Lower leg skin (tissue), 4 donors: ENCODE measurements at regions not wholly inside any gene's neighbourhood (a gene's known extent, or its start where the extent isn't known, plus 50 kb on each side); places are given as distances from the start of the nearest gene placed in this dataset.
"Not testable (repeated sequence)": the region's sequence is repeated elsewhere in the genome, so short reads cannot be mapped to it uniquely, and the experiment has no call there.

Source experiments
- DNase-seq, 2 donors: peaks; one replicate each; pipeline ENCODE4 v3.0.0-alpha.2; 2019; ENCODE audit warnings: low spot score in 2 of 2
- H3K4me3 ChIP-seq: fragments of 200-600 bp; sonication (generic); 2 replicates; pipeline ENCODE4 v1.5.1; 2017; ENCODE audit warnings: mild to moderate bottlenecking, low read depth; ENCODE audit not compliant: poor library complexity, severe bottlenecking
- POLR2A ChIP-seq, 2 donors: fragments of 450-650 bp; IDR thresholded peaks; one replicate each; pipeline ENCODE4 v1.6.1; 2016 to 2017; ENCODE audit warnings: antibody characterized with exemption in 2 of 2, mild to moderate bottlenecking in 1 of 2, moderate library complexity in 1 of 2
- WGBS, 2 donors: methylation state at CpG; one replicate each; pipeline ENCODE4 v1.1.5; 2018; 5-methylcytosine and 5-hydroxymethylcytosine counted together
- intact Hi-C: fragments of 100-400 bp; cut with DNase I; formaldehyde crosslinking; loops from one replicate; pipeline ENCODE4 v1.15.0; 2023; ENCODE audit warnings: low total_unique reads
- TF ChIP-seq, protein P1 (sequence below), 3 donors: fragments of 450-650 bp; IDR thresholded peaks; one replicate each; pipeline ENCODE4 v1.5.1; 2016; ENCODE audit warnings: antibody characterized with exemption in 3 of 3, mild to moderate bottlenecking in 3 of 3, moderate library complexity in 2 of 3

DNA sequence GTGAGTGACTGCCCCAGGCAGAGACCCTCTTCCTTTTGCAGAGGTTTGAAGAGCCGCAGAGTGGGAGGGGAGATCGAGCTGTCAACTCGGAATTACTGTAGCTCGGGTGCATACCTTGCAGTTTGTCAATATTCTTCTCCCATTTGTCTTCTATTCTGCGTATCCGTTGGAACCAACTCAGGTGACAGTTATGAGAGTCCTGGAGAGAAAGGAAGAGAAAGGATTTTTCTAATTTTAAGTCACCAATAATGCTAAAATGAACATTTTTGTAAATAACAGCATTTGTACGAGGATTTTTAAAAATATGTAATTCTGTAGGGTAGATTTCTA is 1393.4 kb downstream of the CDH12 start:
- DNase-seq, intact Hi-C loops: not testable (repeated sequence)
- WGBS, 2 donors: 0% methylated on average over 2 to 4 of the region's 7 CpGs
- peak overlapping the region; percentile 42 for H3K4me3 ChIP-seq

DNA sequence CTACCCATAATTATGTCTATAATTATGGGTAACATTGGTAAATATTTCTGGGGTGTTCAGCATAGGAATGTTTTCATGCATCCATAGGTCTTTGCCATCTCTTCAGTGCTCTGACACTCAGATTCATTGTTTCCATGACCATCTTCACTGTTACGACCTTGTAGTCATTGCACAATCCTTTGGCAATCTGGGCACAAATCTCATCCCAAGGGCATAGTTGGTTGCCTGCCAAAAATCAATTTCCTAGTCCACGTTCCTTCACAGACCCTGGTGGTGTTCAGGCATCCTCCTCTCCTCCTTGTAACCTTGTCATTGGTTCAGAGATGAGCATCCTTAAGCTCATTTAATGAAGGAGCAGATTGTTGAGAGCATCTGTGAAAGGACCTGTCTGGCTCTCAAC is 1400.7 kb downstream of the CDH12 start:
- no peak for DNase-seq
- H3K4me3 ChIP-seq: no peak overlapping the region
- TF ChIP-seq POLR2A (IDR thresholded peaks at IDR 0.05): no peak
- TF ChIP-seq, protein P1, sequence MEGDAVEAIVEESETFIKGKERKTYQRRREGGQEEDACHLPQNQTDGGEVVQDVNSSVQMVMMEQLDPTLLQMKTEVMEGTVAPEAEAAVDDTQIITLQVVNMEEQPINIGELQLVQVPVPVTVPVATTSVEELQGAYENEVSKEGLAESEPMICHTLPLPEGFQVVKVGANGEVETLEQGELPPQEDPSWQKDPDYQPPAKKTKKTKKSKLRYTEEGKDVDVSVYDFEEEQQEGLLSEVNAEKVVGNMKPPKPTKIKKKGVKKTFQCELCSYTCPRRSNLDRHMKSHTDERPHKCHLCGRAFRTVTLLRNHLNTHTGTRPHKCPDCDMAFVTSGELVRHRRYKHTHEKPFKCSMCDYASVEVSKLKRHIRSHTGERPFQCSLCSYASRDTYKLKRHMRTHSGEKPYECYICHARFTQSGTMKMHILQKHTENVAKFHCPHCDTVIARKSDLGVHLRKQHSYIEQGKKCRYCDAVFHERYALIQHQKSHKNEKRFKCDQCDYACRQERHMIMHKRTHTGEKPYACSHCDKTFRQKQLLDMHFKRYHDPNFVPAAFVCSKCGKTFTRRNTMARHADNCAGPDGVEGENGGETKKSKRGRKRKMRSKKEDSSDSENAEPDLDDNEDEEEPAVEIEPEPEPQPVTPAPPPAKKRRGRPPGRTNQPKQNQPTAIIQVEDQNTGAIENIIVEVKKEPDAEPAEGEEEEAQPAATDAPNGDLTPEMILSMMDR (IDR thresholded peaks at IDR 0.05): no peak
- intact Hi-C loops: no loop called here
- WGBS, 2 donors: 8 to 17% methylated on average over 2 of the region's 2 CpGs

DNA sequence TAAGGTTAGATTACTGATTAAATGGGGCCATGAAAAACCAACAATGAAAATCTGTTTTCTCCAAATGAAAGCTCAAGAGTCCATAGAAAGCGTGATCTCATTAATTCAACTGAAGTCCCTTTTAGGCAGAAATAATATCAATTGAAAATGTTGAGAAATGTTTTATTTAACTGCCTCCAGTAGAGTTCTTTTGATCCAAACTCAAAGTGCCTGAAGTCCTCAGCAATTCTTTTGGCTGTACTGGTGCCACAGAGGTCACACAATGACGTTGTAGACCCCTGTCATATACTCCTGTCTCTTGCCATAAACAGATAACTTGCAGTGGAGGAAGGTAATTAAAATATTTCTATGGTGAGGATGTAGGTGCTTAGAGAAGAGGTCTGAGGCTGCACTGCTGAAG is 1420.5 kb downstream of the CDH12 start:
- 49% methylated on average over 2 of the region's 2 CpGs for WGBS, 2 donors
- intact Hi-C loops: no loop called here
- no peak for DNase-seq
- TF ChIP-seq, protein P1 (IDR thresholded peaks at IDR 0.05): no peak
- TF ChIP-seq POLR2A (IDR thresholded peaks at IDR 0.05): no peak
- no peak overlapping the region for H3K4me3 ChIP-seq

DNA sequence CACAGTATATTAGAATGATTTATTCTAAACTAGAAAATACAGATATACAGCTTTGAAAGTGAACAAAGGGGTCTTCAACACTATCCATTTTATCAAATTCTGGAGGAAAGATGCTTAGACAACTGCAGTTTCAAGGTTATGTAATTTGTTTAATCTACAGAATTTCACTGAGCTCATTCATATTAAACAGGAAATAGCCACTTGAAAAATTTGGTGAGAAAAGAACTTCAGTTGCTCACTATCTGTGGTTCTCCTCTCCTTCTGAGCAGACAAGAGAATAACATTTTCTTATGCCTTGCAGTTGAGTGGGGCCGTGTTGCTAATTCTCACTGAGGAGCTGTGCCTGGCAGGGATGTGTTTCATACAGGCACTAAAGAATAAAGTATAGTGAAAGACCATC is 1428.2 kb downstream of the CDH12 start:
- H3K4me3 ChIP-seq: no peak overlapping the region
- intact Hi-C loops: no loop called here
- whole genome bisulfite sequencing, 2 donors: 52 to 58% methylated on average over 1 of the region's 1 CpG
- no peak for DNase-seq
- TF ChIP-seq POLR2A (IDR thresholded peaks at IDR 0.05): no peak
- TF ChIP-seq, protein P1 (IDR thresholded peaks at IDR 0.05): no peak

DNA sequence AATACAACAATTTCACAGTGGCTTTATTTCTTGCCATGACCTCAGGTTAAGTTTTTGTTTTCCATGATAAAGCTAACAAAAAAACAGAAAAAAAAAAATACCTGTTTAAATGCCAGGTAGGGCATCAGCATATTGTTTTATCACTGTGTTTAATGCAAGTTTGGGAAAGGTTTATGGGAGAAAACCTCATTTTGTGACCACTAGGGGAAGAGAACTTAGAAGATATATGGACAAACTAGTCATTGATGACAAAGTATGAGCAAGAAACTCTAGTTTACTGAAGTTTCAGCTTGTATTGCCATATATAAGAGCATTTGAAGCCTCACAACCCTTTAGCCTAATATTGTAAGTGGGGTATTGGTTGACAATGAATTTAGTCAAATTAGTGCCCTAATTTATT is 1431.4 kb upstream of the CDH18 start:
- intact Hi-C loops: no loop called here
- no peak for TF ChIP-seq POLR2A (IDR thresholded peaks at IDR 0.05)
- TF ChIP-seq, protein P1 (IDR thresholded peaks at IDR 0.05): no peak
- H3K4me3 ChIP-seq: no peak overlapping the region
- DNase-seq: no peak

DNA sequence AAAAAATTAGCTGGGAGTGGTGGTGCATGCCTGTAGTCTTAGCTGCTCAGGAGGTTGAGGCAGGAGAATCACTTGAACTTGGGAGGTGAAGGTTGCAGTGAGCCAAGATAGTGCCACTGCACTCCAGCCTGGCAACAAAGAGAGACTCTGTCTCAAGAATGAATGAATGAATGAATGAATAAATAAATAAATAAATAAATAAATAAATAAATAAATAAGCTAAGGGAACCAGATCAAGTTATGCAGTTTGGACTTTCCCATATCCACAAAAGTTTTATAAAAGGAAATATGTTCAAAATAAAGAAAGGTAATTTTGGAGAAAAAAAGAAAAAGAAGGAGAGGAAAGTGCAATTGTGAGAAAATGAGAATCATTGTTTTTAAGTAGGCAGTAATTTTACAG is 1414.1 kb upstream of the CDH18 start:
- DNase-seq, intact Hi-C loops, H3K4me3 ChIP-seq: not testable (repeated sequence)

DNA sequence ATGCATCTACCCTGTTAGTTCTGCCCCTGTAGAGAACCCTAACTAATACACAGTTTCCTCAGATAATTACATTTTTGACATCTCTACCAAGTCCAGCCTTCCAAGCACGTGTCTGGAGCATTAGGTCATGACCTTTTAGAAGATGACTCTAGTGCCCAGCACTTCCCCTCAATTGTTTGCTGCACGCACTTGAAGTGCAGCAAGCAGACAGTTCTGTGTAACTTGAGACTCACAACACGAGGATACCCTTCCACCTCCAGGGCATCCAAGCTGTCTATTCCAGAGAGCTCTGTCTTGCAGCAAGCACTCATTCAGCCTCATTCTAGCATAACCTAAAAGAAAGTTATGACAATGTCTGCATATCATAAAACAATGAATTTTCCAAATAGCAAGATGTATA is 1410.5 kb upstream of the CDH18 start:
- no peak for DNase-seq
- H3K4me3 ChIP-seq: no peak overlapping the region
- TF ChIP-seq POLR2A (IDR thresholded peaks at IDR 0.05): no peak
- TF ChIP-seq, protein P1 (IDR thresholded peaks at IDR 0.05): no peak
- WGBS, 2 donors: 30 to 40% methylated on average over 3 of the region's 3 CpGs
- intact Hi-C loops: no loop called here
